Choroid plexus epithelial cell (primary cell): ENCODE measurements at regions not wholly inside any gene's neighbourhood (a gene's known extent, or its start where the extent isn't known, plus 50 kb on each side); places are given as distances from the start of the nearest gene placed in this dataset.

ENCODE experiments used
- DNase-seq: peaks from one replicate; pipeline ENCODE4 v3.0.0-alpha.2; 2010; ENCODE audit warnings: low read depth
- H3K4me3 ChIP-seq: 2 replicates; pipeline ENCODE4 v1.5.1; 2011; ENCODE audit warnings: low read depth, mild to moderate bottlenecking, control low read depth, low read length, moderate library complexity
- TF ChIP-seq, protein P1 (sequence below): conservative IDR thresholded peaks from 2 replicates; pipeline ENCODE4 v1.5.1; 2011; ENCODE audit warnings: low read depth, mild to moderate bottlenecking, control low read depth, inconsistent platforms, low read length, moderate library complexity

DNA sequence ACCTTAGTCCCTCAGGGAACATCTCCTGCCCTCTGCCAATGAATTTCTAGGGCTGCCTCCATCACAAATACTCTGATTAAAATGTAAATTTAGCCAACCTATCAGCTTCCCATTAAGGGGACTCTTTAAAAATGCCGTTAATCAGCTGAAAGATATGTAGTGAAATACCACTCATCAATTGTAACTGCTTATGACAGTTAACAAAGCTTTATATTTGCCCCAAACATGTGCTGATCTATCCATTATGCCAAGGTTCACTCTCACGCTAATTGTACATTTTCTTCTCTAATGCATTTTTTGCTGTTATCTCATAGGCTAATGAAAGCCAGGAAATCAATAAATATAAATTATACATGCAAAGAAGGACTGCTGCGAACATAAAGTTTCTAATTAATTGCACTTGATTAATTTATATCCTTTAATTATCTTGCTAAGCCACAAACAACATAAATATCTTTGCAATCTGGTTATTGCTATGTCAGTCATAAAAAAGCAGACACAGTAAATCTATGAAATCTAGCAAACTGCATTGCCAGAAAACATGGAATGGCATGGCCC is 601.4 kb upstream of the SALL1 start:
- no peak for DNase-seq
- TF ChIP-seq, protein P1, sequence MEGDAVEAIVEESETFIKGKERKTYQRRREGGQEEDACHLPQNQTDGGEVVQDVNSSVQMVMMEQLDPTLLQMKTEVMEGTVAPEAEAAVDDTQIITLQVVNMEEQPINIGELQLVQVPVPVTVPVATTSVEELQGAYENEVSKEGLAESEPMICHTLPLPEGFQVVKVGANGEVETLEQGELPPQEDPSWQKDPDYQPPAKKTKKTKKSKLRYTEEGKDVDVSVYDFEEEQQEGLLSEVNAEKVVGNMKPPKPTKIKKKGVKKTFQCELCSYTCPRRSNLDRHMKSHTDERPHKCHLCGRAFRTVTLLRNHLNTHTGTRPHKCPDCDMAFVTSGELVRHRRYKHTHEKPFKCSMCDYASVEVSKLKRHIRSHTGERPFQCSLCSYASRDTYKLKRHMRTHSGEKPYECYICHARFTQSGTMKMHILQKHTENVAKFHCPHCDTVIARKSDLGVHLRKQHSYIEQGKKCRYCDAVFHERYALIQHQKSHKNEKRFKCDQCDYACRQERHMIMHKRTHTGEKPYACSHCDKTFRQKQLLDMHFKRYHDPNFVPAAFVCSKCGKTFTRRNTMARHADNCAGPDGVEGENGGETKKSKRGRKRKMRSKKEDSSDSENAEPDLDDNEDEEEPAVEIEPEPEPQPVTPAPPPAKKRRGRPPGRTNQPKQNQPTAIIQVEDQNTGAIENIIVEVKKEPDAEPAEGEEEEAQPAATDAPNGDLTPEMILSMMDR = no peak
- no peak overlapping the region for H3K4me3 ChIP-seq

DNA sequence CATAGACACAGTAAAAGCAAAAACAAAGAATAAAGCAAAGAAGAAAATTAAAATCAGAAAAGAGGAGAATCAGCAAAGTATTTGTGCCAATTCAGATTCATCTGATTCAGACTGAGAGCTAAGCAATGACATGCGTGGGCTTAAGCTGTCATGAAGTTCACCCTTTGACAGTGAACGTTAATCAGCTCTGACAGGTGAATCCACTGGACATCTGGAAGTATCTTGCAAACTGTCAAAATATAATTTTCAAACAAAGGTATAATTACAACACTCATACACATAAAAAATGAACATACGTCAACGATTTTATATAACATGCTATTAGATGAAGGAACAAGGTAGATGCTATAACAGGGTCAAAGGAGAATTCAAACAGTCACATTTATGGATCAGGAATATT is 596.3 kb upstream of the SALL1 start:
- no peak overlapping the region for H3K4me3 ChIP-seq
- DNase-seq = no peak
- TF ChIP-seq, protein P1 = no peak

DNA sequence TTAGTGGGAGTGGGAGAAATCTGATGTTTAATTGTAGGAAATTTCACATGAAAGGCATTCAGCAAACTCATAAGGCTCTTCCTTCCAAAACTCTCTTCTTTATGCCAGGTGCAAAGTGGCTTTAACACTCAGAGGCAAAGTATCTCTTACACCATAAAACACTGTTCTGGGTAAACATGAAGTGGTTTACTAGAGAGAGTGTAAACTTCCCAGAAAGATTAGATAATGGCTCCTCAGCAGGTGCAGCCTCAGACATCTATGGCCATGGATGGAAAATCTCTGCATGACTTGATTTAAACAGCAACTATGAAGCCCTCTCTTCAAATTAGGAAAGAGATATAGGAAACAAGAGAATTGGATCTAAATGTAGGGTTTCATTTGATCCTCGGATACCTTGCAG is 583.1 kb upstream of the SALL1 start:
- no peak overlapping the region for H3K4me3 ChIP-seq
- DNase-seq = no peak
- TF ChIP-seq, protein P1 = no peak

DNA sequence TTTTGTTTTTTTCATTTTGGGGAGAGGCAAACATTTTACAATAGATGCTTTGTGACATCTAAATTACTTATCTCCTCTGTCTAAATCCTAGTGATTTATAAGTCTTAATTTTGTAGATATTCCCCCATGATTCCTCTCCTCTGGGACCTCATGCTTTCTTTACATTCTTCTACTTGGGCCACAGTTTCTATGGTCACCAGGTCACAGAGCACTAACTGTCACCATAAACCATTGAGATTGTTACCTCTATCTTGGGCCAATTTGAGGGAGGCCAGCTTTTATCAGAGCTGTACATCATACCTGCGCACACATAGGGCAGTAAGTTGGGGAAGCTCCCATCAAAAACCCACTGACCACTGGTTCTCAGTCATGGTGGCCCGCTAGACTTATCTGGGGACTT is 582.1 kb upstream of the SALL1 start:
- DNase-seq = no peak
- TF ChIP-seq, protein P1 = no peak
- no peak overlapping the region for H3K4me3 ChIP-seq

DNA sequence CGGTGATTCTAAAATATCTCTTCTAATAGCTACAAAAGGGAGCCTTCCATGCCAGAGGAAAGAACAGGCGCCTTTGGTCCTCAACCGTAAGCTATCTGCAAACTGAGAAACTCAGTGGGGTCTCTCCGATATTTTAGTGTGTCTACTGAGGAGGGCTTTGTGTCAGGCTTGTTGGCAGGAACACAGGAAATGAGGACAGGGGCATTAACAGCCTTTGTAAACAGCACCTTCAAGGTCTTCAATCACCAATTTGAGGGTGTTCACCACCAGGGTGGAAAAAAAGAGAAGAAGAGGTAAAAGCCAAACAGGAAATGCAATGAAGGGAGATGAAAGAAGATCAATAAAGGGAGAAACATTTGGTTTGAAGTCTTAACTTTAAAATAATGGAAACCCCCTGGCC is 580.1 kb upstream of the SALL1 start:
- TF ChIP-seq, protein P1 = no peak
- no peak overlapping the region for H3K4me3 ChIP-seq

DNA sequence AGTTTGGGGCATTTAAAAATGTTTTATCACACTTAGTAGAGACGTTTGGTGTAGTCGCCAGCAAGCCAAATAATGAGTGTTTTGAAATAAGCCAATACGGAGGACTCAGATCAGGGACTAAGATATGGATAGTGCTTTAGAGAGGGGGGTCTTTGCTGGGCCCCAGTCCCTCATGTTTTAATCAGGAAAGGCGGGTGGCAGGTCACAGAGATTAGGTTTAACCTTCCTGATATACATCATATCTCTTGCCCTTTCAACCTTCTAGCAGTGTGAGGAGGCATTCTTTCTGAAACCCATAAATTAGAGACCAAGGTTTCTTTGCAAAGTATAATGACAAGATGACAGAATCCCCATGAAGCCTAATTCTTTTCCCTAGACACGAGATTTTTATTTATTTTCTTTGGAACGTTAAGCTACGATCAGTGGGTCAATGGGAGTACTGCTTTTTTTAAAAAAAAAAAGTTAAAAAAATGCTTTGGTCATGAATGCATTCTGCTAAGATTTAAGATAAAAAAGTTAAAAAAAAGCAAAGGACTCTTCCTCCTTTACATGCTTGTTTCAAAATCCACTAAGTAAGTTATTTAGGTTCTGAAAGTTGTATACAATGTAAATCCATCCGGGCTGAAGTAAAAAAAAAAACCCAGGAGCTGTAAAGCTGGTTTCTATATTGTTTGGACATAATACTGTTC is 572.1 kb upstream of the SALL1 start:
- no peak overlapping the region for H3K4me3 ChIP-seq
- DNase-seq = no peak
- TF ChIP-seq, protein P1 = no peak

More for the DNA sequence above, 580.1 kb upstream of the SALL1 start:
- DNase-seq = no peak

DNA sequence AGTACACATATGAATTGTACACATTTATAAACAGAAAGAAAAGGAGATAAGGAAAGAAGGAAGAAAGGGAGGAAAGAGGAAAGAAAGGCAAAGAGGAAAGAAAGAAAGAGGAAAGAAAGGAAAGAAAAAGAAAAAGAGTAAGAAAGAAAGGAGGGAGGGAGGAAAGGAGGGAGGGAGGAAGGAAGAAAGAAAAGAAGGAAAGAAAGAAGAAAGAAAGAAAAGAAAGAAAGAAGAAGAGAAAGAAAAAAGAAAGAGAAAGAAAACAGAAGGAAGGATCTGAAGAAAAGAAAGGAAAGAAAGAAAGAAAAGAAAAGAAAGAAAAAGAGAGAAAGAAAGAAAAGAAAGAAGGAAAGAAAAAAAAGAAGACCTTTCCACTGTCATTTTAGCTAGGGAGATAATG is 571.4 kb upstream of the SALL1 start:
- no peak for DNase-seq
- H3K4me3 ChIP-seq = no peak overlapping the region
- TF ChIP-seq, protein P1 = no peak
